ENCODE measurements at regions not wholly inside any gene's neighbourhood (a gene's known extent, or its start where the extent isn't known, plus 50 kb on each side); places are given as distances from the start of the nearest gene placed in this dataset.

DNA sequence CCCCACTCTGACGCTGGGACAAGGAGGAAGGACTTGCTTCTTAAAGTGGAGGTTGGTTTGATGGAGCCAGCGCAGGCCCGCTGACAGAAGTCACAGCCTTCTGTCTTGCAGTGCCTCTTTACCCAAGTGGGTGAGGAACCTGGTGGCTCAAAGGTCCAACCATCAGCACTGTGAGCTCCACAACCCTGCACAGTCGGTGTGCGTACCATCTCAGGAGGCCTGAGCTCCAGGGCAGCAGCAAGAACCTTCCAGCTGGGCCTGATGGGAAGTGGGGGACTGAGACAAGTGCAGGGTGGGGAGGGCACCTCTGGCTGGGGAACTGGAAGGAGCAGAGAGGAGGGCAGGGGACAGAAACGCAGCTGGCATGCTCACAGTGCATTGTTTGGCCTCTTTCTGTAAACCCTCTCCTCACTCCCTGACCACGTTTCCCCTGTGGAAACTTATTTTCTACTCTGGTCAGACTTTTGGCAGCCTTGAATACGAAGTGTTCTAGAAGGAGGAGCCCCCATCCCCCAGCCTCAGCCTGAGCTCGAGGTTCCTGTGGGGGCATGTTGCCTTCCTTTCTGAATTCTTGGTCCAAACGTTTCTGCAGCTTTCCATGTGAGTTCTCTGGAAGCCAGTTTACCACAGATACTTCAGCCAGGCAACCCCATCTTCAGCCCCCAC, 178.5 kb upstream of the PITX1 start:
- no peaks in the 10 kb centered on the region for H3K36me3 ChIP-seq (ENCODE audit: control insufficient read depth in 2 of 2, extremely low read depth in 1 of 2, insufficient read depth in 2 of 2, low read length in 2 of 2)
- H3K27ac ChIP-seq (ENCODE audit: insufficient read depth, low read depth, low read length) = no peak overlapping the region
- no peak overlapping the region for H3K4me3 ChIP-seq (replicated peaks in 1 of 3; ENCODE audit: insufficient read depth in 1 of 3, low read depth in 1 of 3, low read length in 3 of 3)
- no peak for FAIRE-seq
- BruUV-seq (replicated peaks) = no TSS peak
- no peak overlapping the region for H3K9ac ChIP-seq (replicated peaks; ENCODE audit: extremely low read depth, insufficient read depth, low read length)
- no peak overlapping the region for H2AFZ ChIP-seq (ENCODE audit: low read depth, low read length)
- no peaks in the 10 kb centered on the region for H3K79me2 ChIP-seq (ENCODE audit: control insufficient read depth, insufficient read depth, low read length)
- peak; percentile 26 for DNase-seq (ENCODE audit: low read depth, low spot score)
- H3K27me3 ChIP-seq (ENCODE audit: control insufficient read depth in 2 of 2, insufficient read depth in 2 of 2, low read length in 2 of 2) = peaks cover 3% of the 10 kb centered on the region in 2 experiments
- CTCF ChIA-PET = interaction anchor here (0.8 to 2.4 kb wide), 5 partner anchors 21 to 121 kb away, joined by 3 to 8 read pairs (median 4); no protein-coding TSS in a partner anchor
- TF ChIP-seq GATA2 (IDR thresholded peaks at IDR 0.05; ENCODE audit: insufficient read depth, insufficient read length, low read depth, low read length) (no peak), POLR2A (IDR thresholded peaks at IDR 0.05; ENCODE audit: low read depth, low read length) (no peak), POLR2AphosphoS5 (IDR thresholded peaks at IDR 0.05; ENCODE audit: insufficient read depth, low read depth, low read length) (no peak), MYC (IDR thresholded peaks at IDR 0.05; ENCODE audit: low read depth, low read length) (no peak), FOS (IDR thresholded peaks at IDR 0.05; ENCODE audit: borderline replicate concordance, insufficient read depth, low read length) (no peak), JUN (IDR thresholded peaks at IDR 0.05; ENCODE audit: borderline replicate concordance, insufficient read depth, insufficient read length, low read depth) (no peak), EZH2 (IDR thresholded peaks at IDR 0.05; ENCODE audit: borderline replicate concordance, low read depth, low read length, severe bottlenecking) (no peak)
- TF ChIP-seq, protein P1, sequence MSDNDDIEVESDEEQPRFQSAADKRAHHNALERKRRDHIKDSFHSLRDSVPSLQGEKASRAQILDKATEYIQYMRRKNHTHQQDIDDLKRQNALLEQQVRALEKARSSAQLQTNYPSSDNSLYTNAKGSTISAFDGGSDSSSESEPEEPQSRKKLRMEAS (IDR thresholded peaks at IDR 0.05; ENCODE audit: insufficient read depth, insufficient read length) = no peak
- TF ChIP-seq, protein P2, sequence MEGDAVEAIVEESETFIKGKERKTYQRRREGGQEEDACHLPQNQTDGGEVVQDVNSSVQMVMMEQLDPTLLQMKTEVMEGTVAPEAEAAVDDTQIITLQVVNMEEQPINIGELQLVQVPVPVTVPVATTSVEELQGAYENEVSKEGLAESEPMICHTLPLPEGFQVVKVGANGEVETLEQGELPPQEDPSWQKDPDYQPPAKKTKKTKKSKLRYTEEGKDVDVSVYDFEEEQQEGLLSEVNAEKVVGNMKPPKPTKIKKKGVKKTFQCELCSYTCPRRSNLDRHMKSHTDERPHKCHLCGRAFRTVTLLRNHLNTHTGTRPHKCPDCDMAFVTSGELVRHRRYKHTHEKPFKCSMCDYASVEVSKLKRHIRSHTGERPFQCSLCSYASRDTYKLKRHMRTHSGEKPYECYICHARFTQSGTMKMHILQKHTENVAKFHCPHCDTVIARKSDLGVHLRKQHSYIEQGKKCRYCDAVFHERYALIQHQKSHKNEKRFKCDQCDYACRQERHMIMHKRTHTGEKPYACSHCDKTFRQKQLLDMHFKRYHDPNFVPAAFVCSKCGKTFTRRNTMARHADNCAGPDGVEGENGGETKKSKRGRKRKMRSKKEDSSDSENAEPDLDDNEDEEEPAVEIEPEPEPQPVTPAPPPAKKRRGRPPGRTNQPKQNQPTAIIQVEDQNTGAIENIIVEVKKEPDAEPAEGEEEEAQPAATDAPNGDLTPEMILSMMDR (IDR thresholded peaks at IDR 0.05; ENCODE audit: extremely low read depth in 1 of 2, insufficient read depth in 1 of 2, low read depth in 1 of 2, low read length in 2 of 2) = no peak
- no peaks in the 10 kb centered on the region for H3K9me1 ChIP-seq (replicated peaks; ENCODE audit: control insufficient read depth, extremely low read depth, insufficient read depth, low read length)
- POLR2A ChIA-PET = no interaction called here
- no peak overlapping the region for H3K4me2 ChIP-seq (ENCODE audit: insufficient read depth, low read length)
- dilution Hi-C loops (cut with MboI; ENCODE audit: extremely low pct_ligation_motif_present, low sequenced_read_pairs) = no loop called here
- no peaks in the 10 kb centered on the region for H3K9me3 ChIP-seq (replicated peaks; ENCODE audit: control insufficient read depth, insufficient read depth, low read length)
- intact Hi-C loops (cut with micrococcal nuclease) = no loop called here
- H3K4me1 ChIP-seq (ENCODE audit: control insufficient read depth, extremely low read depth, insufficient read depth, low read length) = peaks cover 21% of the 10 kb centered on the region
- H4K20me1 ChIP-seq (replicated peaks; ENCODE audit: control insufficient read depth, extremely low read depth, insufficient read depth, low read length) = no peaks in the 10 kb centered on the region
